ENCODE measurements at regions not wholly inside any gene's neighbourhood (a gene's known extent, or its start where the extent isn't known, plus 50 kb on each side); places are given as distances from the start of the nearest gene placed in this dataset.

- TF ChIP-seq EP300 (IDR thresholded peaks at IDR 0.05; ENCODE audit: borderline replicate concordance in 1 of 2, low read depth in 2 of 2, low read length in 2 of 2) (no peak), CBX5 (IDR thresholded peaks at IDR 0.05; ENCODE audit: low read depth, low read length) (no peak), KDM5A (IDR thresholded peaks at IDR 0.05; ENCODE audit: low read length) (no peak), EGR1 (IDR thresholded peaks at IDR 0.05; ENCODE audit: borderline replicate concordance, low read depth, low read length) (no peak), GTF2F1 (IDR thresholded peaks at IDR 0.05; ENCODE audit: borderline replicate concordance, low read depth, low read length) (no peak), BRCA1 (IDR thresholded peaks at IDR 0.05; ENCODE audit: low read depth, low read length) (no peak), JUN (IDR thresholded peaks at IDR 0.05; ENCODE audit: low read depth, low read length) (no peak), CEBPB (IDR thresholded peaks at IDR 0.05; ENCODE audit: low read depth, low read length) (no peak)
- TF ChIP-seq, protein P1, sequence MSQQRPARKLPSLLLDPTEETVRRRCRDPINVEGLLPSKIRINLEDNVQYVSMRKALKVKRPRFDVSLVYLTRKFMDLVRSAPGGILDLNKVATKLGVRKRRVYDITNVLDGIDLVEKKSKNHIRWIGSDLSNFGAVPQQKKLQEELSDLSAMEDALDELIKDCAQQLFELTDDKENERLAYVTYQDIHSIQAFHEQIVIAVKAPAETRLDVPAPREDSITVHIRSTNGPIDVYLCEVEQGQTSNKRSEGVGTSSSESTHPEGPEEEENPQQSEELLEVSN (IDR thresholded peaks at IDR 0.05): no peak
Measured at GRCh38 chr3:20870106-20870899, 684.3 kb upstream of the SGO1 start (continued).
